GM12878 (cell line): ENCODE measurements at regions not wholly inside any gene's neighbourhood (a gene's known extent, or its start where the extent isn't known, plus 50 kb on each side); places are given as distances from the start of the nearest gene placed in this dataset.

Source experiments
- ATF3 ChIP-seq: IDR thresholded peaks from 2 replicates; pipeline ENCODE4 v1.6.1; 2011; ENCODE audit warnings: low read depth, mild to moderate bottlenecking, low read length, moderate library complexity, borderline replicate concordance; ENCODE audit errors: extremely low read depth
- CTCF ChIP-seq, 3 experiments: IDR thresholded peaks in 2 of 3; conservative IDR thresholded peaks in 1 of 3; 2 replicates each; pipeline ENCODE4 v1.5.1; 2011; ENCODE audit warnings: low read depth in 3 of 3, low read length in 3 of 3, mild to moderate bottlenecking in 3 of 3, control low read depth in 2 of 3, moderate library complexity in 2 of 3, inconsistent platforms in 1 of 3, mixed read lengths in 1 of 3; ENCODE audit not compliant: control insufficient read depth in 2 of 3, insufficient read depth in 1 of 3; ENCODE audit errors: extremely low read depth in 1 of 3
- POLR2AphosphoS5 ChIP-seq: IDR thresholded peaks from 2 replicates; pipeline ENCODE4 v1.6.1; 2011; ENCODE audit warnings: mild to moderate bottlenecking, low read length, inconsistent platforms
- ZBTB11 ChIP-seq: fragments of 450-650 bp; formaldehyde crosslinking; IDR thresholded peaks from 2 replicates; pipeline ENCODE4 v1.5.0; 2022; ENCODE audit warnings: mild to moderate bottlenecking, missing genetic modification characterization
- ZNF24 ChIP-seq: fragments of 450-650 bp; IDR thresholded peaks from 2 replicates; pipeline ENCODE4 v1.6.1; 2017; ENCODE audit warnings: antibody characterized with exemption, mild to moderate bottlenecking

GRCh38 chr2:19122220-19122619, 236.2 kb downstream of the OSR1 start:
- TF ChIP-seq ZNF24 (no peak), CTCF (IDR thresholded peaks at IDR 0.05 in 2 of 3, conservative IDR thresholded peaks at IDR 0.05 in 1 of 3; ENCODE audit: control insufficient read depth in 2 of 3, extremely low read depth in 1 of 3, insufficient read depth in 1 of 3, low read depth in 3 of 3, low read length in 3 of 3) (no peak), POLR2AphosphoS5 (no peak), ATF3 (no peak), ZBTB11 (CRISPR knock-in tag) (no peak)
